ENCODE measurements at regions not wholly inside any gene's neighbourhood (a gene's known extent, or its start where the extent isn't known, plus 50 kb on each side); places are given as distances from the start of the nearest gene placed in this dataset.

DNA sequence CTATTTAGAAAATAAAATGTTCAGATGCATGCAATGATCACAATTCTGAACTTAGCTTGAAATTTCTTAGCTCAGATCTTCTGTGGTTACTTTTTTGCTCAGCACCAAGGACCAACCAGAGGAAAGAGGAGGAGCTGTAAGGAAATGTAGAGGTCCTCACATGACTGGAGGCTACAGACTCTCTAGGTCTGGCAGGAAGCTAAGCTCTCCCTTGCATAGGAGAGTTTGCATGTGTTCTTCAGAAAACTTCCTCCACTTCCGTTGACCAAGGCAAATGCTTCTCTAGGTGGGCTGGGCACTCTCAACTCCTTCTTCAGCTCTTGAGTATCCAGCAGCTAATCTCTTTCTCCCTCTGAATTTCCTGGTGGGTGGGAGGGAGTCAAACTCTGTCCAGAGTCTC is 119.6 kb downstream of the BTC start:
- H3K36me3 ChIP-seq: no peaks in the 10 kb centered on the region
- DNase-seq: no peak
- WGBS (ENCODE audit: insufficient coverage, low coverage, low lambda C conversion rate, missing lambda C conversion rate): 25% methylated on average over 1 of the region's 1 CpG
- no peaks in the 10 kb centered on the region for H3K4me1 ChIP-seq
- no peak overlapping the region for H3K4me3 ChIP-seq
- no peak overlapping the region for H3K27ac ChIP-seq
- no peak for ATAC-seq
- H3K9me3 ChIP-seq: no peaks in the 10 kb centered on the region
- H3K27me3 ChIP-seq: no peaks in the 10 kb centered on the region
- intact Hi-C loops (cut with DNase I): loop anchor here in 1 of 2 donors (5.0 kb wide), 1 partner anchor 297 kb away; no protein-coding TSS in a partner anchor
- TF ChIP-seq, protein P1, sequence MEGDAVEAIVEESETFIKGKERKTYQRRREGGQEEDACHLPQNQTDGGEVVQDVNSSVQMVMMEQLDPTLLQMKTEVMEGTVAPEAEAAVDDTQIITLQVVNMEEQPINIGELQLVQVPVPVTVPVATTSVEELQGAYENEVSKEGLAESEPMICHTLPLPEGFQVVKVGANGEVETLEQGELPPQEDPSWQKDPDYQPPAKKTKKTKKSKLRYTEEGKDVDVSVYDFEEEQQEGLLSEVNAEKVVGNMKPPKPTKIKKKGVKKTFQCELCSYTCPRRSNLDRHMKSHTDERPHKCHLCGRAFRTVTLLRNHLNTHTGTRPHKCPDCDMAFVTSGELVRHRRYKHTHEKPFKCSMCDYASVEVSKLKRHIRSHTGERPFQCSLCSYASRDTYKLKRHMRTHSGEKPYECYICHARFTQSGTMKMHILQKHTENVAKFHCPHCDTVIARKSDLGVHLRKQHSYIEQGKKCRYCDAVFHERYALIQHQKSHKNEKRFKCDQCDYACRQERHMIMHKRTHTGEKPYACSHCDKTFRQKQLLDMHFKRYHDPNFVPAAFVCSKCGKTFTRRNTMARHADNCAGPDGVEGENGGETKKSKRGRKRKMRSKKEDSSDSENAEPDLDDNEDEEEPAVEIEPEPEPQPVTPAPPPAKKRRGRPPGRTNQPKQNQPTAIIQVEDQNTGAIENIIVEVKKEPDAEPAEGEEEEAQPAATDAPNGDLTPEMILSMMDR (IDR thresholded peaks at IDR 0.05): no peak
- TF ChIP-seq POLR2A (IDR thresholded peaks at IDR 0.05): no peak

DNA sequence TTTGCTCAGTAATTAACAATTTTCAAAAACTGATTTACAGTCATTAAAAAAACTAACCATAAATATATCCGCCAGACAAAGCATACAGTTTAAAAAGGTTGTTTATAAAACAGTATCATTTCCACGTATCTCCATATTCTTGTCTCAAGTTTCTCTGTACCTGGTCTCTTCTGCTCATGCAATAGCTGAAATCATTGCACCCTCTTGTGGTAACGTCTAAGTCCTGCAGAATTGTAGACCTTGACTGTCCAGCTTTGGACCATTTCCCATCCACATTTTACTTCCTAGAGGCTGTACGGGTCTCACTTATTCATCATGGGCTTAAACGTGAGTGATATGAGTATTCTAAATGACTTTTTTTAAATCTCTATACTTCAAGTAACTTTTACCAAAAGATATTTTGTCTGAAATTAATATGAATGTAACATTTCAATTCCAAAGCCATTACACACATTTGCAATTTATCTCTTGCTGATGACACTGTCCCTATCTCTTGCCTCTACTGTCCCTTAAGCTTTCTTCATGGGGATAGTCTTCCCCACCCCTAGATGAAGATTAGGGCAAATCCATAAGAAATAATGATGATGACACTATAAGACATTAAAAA is 118.5 kb downstream of the BTC start:
- no peaks in the 10 kb centered on the region for H3K36me3 ChIP-seq
- TF ChIP-seq POLR2A (IDR thresholded peaks at IDR 0.05): no peak
- TF ChIP-seq, protein P1 (IDR thresholded peaks at IDR 0.05): peak; percentile 74 to 82 (median 79)
- ATAC-seq (peak; percentile 89 to 92 (median 90)), DNase-seq (no peak)
- no peaks in the 10 kb centered on the region for H3K4me1 ChIP-seq
- H3K27me3 ChIP-seq: no peaks in the 10 kb centered on the region
- H3K27ac ChIP-seq: no peak overlapping the region
- no peak overlapping the region for H3K4me3 ChIP-seq
- intact Hi-C loops (cut with DNase I): no loop called here
- no peaks in the 10 kb centered on the region for H3K9me3 ChIP-seq
- 8% methylated on average over 5 of the region's 5 CpGs for WGBS (ENCODE audit: insufficient coverage, low coverage, low lambda C conversion rate, missing lambda C conversion rate)

DNA sequence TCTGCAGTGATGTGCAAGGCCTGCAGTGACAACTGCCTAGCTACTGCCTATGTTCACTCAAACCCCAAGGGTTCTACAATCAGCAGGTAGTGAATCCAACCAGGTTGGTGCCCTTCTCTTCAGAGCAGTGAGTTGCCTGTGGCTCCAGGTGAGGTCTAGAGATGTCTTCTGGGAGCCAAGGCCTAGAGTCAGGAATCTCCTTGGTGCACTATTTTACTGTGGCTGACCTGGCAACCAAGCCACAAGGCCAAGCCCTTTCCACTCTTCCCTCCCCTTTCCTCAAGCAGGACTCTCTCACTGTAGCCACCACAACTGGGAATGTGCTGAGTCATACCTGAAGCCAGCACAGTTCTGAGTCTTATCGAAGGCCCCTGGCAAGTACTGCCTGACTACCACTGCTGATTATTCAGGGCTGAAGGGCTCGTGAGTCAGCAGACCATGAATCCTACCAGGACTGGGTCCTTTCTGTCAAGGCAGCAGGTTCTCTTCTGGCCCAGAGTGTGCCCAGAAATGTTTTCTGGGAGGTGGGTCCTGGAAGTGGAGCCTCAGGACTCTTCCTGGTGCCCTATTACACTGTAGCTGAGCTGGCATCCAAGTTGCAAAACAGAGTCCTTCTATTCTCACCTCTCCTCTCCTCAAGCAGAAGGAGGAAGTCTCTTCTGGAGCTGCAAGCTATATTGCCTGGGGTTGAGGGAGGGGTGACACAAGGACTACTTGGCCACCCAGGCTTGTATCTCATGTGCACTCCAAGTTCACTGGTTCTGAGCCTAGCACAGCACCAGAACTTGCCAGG is 111.6 kb downstream of the BTC start:
- Histone ChIP-seq H3K27me3 (no peaks in the 10 kb centered on the region), H3K4me3 (no peak overlapping the region), H3K4me1 (no peaks in the 10 kb centered on the region), H3K9me3 (no peaks in the 10 kb centered on the region), H3K36me3 (no peaks in the 10 kb centered on the region), H3K27ac (no peak overlapping the region)
- peak in 2 of 4 donors; percentile 34 to 43 for ATAC-seq
- no peak for DNase-seq
- TF ChIP-seq, protein P1 (IDR thresholded peaks at IDR 0.05): no peak
- TF ChIP-seq POLR2A (IDR thresholded peaks at IDR 0.05): no peak
- intact Hi-C loops (cut with DNase I): no loop called here
- no CpG with 5 or more reads among the region's 2 CpGs for WGBS (ENCODE audit: insufficient coverage, low coverage, low lambda C conversion rate, missing lambda C conversion rate)

DNA sequence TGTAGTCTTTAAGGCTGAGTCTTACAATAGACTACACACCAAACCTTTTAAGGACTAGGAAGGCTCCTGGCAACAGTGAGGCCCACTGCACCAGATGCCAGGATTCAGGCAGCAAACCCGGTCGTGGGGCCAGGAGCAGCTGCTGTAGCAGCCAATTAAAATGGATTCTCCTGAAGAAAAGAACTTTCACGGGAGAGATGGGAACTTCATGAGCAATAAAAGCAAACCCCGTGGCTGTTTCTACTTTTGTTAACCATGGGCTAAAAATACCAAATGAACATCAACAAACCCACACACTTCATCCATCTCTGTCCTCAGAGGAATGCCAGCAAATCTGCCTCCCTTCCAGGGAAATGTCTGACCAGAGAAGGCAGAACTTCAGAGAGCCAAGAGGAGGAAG is 101.4 kb downstream of the BTC start:
- TF ChIP-seq, protein P1 (IDR thresholded peaks at IDR 0.05): no peak
- no peak for TF ChIP-seq POLR2A (IDR thresholded peaks at IDR 0.05)
- WGBS (ENCODE audit: insufficient coverage, low coverage, low lambda C conversion rate, missing lambda C conversion rate): 38% methylated on average over 4 of the region's 4 CpGs
- Histone ChIP-seq H3K27me3 (no peaks in the 10 kb centered on the region), H3K4me1 (no peaks in the 10 kb centered on the region), H3K4me3 (no peak overlapping the region), H3K27ac (no peak overlapping the region), H3K36me3 (no peaks in the 10 kb centered on the region), H3K9me3 (no peaks in the 10 kb centered on the region)
- DNase-seq (no peak), ATAC-seq (no peak)
- intact Hi-C loops (cut with DNase I): no loop called here
